ENCODE measurements at regions not wholly inside any gene's neighbourhood (a gene's known extent, or its start where the extent isn't known, plus 50 kb on each side); places are given as distances from the start of the nearest gene placed in this dataset.
A peak's percentile ranks its signal among the peaks of the same experiment; 100 is the strongest.

GRCh38 chr20:28562510-28562898 is 2695.0 kb upstream of the DEFB115 start:
- no peak for FAIRE-seq
- 2% methylated on average over 6 of the region's 6 CpGs for WGBS (ENCODE audit: missing lambda C conversion rate)
- TF ChIP-seq MAFK (IDR thresholded peaks at IDR 0.05; ENCODE audit: partially characterized antibody) (peak; percentile 92), NFE2L2 (conservative IDR thresholded peaks at IDR 0.05; ENCODE audit: low read length) (peak; percentile 82), BHLHE40 (IDR thresholded peaks at IDR 0.05; ENCODE audit: low read depth, low read length) (no peak), HOXA7 (CRISPR knock-in tag; IDR thresholded peaks at IDR 0.05) (no peak), SREBF2 (IDR thresholded peaks at IDR 0.05) (no peak), CTCF (IDR thresholded peaks at IDR 0.05) (no peak), ZSCAN20 (CRISPR knock-in tag; IDR thresholded peaks at IDR 0.05) (no peak), HES2 (IDR thresholded peaks at IDR 0.05) (peak; percentile 39; the same call in 1 of the 2 replicates), PHF8 (IDR thresholded peaks at IDR 0.05; ENCODE audit: borderline replicate concordance, low read depth) (no peak), JUNB (IDR thresholded peaks at IDR 0.05) (peak; percentile 78), EHF (CRISPR knock-in tag; IDR thresholded peaks at IDR 0.05) (no peak), ESRRA (IDR thresholded peaks at IDR 0.05; ENCODE audit: borderline replicate concordance, low read length) (no peak), ZFP36 (IDR thresholded peaks at IDR 0.05; ENCODE audit: borderline replicate concordance, partially characterized antibody) (no peak), FOSL2 (IDR thresholded peaks at IDR 0.05) (0 out of 2 replicates have a peak, but pooled peaks have one; percentile 27), FOSL2 (CRISPR knock-in tag; IDR thresholded peaks at IDR 0.05) (peak; percentile 42), EP300 (IDR thresholded peaks at IDR 0.05) (peak; percentile 81 to 88; a peak in 3 of 5 replicates), CHD4 (IDR thresholded peaks at IDR 0.05; ENCODE audit: borderline replicate concordance) (no peak), CEBPB (IDR thresholded peaks at IDR 0.05) (peak; percentile 50 to 63; a peak in 2 of 4 replicates), POLR2A (IDR thresholded peaks at IDR 0.05; ENCODE audit: low read length) (no peak), KDM1A (IDR thresholded peaks at IDR 0.05; ENCODE audit: low read depth) (no peak), HEYL (CRISPR knock-in tag; IDR thresholded peaks at IDR 0.05) (no peak), RFX5 (IDR thresholded peaks at IDR 0.05) (no peak), JUN (IDR thresholded peaks at IDR 0.05) (peak; percentile 60 to 81; a peak in 4 of 5 replicates), EHMT2 (IDR thresholded peaks at IDR 0.05; ENCODE audit: low read depth) (no peak), FOSB (CRISPR knock-in tag; IDR thresholded peaks at IDR 0.05) (no peak), RAD21 (conservative IDR thresholded peaks at IDR 0.05 in 1 of 2, IDR thresholded peaks at IDR 0.05 in 1 of 2) (peak; percentile 29 to 31), CBX8 (IDR thresholded peaks at IDR 0.05) (no peak), RCOR1 (IDR thresholded peaks at IDR 0.05; ENCODE audit: low read depth, low read length) (no peak), TP53 (CRISPR knock-in tag; IDR thresholded peaks at IDR 0.05) (no peak), GATA3 (IDR thresholded peaks at IDR 0.05; ENCODE audit: borderline replicate concordance) (peak; percentile 78)
- TF ChIP-seq, protein P1, sequence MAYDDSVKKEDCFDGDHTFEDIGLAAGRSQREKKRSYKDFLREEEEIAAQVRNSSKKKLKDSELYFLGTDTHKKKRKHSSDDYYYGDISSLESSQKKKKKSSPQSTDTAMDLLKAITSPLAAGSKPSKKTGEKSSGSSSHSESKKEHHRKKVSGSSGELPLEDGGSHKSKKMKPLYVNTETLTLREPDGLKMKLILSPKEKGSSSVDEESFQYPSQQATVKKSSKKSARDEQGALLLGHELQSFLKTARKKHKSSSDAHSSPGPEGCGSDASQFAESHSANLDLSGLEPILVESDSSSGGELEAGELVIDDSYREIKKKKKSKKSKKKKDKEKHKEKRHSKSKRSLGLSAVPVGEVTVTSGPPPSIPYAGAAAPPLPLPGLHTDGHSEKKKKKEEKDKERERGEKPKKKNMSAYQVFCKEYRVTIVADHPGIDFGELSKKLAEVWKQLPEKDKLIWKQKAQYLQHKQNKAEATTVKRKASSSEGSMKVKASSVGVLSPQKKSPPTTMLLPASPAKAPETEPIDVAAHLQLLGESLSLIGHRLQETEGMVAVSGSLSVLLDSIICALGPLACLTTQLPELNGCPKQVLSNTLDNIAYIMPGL (CRISPR knock-in tag; IDR thresholded peaks at IDR 0.05; ENCODE audit: borderline replicate concordance) = no peak
- TF ChIP-seq, protein P2, sequence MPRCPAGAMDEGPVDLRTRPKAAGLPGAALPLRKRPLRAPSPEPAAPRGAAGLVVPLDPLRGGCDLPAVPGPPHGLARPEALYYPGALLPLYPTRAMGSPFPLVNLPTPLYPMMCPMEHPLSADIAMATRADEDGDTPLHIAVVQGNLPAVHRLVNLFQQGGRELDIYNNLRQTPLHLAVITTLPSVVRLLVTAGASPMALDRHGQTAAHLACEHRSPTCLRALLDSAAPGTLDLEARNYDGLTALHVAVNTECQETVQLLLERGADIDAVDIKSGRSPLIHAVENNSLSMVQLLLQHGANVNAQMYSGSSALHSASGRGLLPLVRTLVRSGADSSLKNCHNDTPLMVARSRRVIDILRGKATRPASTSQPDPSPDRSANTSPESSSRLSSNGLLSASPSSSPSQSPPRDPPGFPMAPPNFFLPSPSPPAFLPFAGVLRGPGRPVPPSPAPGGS (IDR thresholded peaks at IDR 0.05) = 0 out of 3 replicates have a peak, but pooled peaks have one; percentile 67
- TF ChIP-seq, protein P3, sequence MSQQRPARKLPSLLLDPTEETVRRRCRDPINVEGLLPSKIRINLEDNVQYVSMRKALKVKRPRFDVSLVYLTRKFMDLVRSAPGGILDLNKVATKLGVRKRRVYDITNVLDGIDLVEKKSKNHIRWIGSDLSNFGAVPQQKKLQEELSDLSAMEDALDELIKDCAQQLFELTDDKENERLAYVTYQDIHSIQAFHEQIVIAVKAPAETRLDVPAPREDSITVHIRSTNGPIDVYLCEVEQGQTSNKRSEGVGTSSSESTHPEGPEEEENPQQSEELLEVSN (IDR thresholded peaks at IDR 0.05; ENCODE audit: borderline replicate concordance, low read depth) = 0 out of 2 replicates have a peak, but pooled peaks have one; percentile 36
- DNase-seq (ENCODE audit: low read depth in 1 of 2, low spot score in 1 of 2) = peak; percentile 64 to 96
- Histone ChIP-seq H3K4me3 (no peak overlapping the region), H3K9me3 (peaks cover 21% of the 10 kb centered on the region), H3K4me1 (peaks cover 28% of the 10 kb centered on the region), H3K27ac (peak overlapping the region; percentile 87 to 99), H3K4me2 (peak overlapping the region; percentile 54)
- ATAC-seq = peak; percentile 98 to 100
- ChIA-PET POLR2A (interaction anchor here (2.9 kb wide), 1 partner anchor 40 kb away, joined by 27 read pairs; no protein-coding TSS in a partner anchor), CTCF (interaction anchor here (1.1 to 1.4 kb wide), 2 partner anchors 32 to 40 kb away, joined by 3 to 4 read pairs; no protein-coding TSS in a partner anchor)
